HG03108 (cell line): ENCODE measurements at regions not wholly inside any gene's neighbourhood (a gene's known extent, or its start where the extent isn't known, plus 50 kb on each side); places are given as distances from the start of the nearest gene placed in this dataset.

Source experiments
- ATAC-seq: cut with Tn5 transposase; IDR thresholded peaks from one replicate; pipeline ENCODE4 v1.9.1; 2021; ENCODE audit warnings: moderate library complexity; ENCODE audit not compliant: unreplicated experiment

DNA sequence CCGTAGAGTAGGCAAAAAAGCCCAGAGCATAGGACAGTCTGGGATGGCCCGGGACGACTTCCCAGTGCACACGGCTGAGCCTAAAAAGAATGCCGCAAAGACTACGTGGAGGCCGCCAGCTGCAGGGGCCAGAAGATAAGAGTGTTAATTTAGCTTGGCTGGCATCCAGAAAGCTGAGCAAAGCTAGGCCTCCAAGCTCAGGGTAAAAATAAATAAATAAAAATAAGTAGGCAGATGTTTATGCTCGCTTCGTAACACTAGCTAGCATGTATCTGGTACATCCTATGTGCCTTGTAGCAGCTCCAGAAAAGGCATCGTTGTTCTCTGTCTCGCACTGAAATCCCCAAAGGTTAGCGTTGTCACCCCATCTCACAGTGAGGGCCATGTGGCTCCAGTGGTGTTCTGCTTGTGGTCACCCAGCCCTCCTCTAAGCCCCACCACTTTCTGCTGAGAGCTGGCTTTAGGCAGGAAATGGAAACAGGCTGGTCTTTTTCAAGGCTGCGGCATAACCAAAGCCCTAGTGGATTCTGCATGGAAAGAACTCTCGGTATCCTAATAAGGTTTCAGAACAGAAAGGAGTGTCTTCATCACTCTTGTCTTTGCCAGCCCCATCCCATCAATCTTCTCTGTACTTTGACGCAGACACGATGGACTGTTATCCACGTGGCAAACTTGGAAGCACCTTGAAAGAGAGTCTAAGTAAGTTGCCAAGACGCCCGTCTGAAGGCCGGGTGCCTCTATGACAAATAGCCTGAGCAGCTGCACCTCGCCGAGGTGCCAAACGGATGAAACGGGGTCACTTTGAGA, 58.1 kb upstream of the MEF2A start:
- ATAC-seq = peak; percentile 14

DNA sequence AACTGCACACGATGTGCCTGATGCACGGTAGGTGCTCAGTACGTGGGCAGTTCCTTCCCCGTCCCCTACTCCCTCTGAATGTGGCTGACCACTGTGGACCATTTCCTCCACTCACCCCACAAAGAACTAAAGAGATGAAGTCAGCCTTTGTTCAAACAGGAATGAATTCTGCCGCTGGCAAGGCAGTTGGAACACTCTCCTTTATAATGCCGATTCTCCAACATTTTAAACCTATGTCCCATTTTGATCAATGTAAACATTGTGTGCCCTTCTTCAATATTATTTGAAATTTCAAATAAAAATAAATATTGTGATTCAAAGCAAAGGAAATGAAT, 57.5 kb upstream of the MEF2A start:
- ATAC-seq = no peak

DNA sequence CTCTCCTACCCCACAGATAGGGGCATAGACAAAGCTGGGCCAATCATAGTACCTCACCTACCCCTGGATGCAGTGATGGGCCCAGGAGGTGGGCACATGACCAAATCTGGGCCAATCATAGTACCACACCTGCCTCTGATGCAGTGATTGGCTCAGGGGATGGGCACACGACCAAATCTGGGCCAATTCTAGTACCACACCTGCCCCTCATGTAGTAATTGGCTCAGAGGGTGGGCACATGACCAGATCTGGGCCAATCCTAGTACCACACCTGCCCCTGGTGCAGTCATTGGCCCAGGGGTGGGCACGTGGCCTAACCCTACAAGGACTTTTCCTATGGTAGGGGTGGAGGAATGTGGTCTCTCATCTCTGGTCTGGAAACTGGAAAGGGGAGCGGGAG, 56.9 kb upstream of the MEF2A start:
- ATAC-seq = peak; percentile 12

DNA sequence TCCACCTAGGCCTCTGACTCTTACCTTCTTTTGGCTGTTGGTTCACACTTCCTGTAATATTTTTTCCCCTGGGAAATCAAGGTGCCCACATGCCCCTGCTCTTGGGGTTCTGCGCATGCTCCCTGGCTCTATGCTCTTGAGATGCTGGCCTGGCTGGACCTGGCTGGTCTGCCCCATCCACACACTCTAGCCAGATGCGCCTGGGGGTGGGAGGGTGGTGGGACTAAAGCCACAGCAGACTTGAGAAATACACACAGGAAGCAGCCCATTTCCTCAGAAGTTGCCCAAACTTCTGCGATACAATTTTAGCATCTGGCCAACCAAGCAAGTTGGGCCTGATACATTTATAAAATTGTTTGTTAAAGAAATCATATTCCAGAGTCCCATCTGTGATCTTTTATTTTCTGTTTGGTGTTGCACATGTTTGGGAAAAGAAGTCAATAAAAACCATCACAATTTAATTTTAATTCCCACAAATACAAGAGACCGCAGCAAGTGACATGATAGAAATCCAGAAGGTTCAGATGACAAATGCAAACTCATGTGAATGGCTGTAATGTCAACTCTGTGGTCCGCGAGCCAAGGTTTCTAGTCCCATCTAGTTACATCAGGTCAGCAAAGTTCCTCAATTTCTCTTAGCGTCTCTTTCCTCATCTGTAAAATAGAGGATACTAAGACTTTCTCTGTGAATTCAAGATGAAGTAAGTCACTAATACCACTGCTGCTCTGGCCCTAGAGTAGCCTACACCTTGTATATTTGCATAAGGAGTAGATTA, 55.9 kb upstream of the MEF2A start:
- no peak for ATAC-seq

DNA sequence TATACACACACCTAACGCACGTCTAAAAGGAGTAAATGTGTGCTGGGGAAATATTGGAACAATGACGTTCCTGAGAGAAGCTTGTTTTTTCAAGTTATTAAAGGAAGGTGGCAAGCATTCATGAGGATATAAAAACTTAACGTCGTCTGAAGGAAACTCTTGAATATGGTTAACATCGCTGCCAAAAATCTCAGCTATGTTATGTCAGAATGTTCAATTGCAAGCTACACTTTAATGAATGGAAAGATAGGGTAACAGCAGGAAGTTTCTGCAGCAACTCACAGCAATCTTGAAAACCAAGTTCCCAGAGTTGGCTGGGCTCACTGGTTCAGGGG, 54.3 kb upstream of the MEF2A start:
- peak; percentile 25 for ATAC-seq

DNA sequence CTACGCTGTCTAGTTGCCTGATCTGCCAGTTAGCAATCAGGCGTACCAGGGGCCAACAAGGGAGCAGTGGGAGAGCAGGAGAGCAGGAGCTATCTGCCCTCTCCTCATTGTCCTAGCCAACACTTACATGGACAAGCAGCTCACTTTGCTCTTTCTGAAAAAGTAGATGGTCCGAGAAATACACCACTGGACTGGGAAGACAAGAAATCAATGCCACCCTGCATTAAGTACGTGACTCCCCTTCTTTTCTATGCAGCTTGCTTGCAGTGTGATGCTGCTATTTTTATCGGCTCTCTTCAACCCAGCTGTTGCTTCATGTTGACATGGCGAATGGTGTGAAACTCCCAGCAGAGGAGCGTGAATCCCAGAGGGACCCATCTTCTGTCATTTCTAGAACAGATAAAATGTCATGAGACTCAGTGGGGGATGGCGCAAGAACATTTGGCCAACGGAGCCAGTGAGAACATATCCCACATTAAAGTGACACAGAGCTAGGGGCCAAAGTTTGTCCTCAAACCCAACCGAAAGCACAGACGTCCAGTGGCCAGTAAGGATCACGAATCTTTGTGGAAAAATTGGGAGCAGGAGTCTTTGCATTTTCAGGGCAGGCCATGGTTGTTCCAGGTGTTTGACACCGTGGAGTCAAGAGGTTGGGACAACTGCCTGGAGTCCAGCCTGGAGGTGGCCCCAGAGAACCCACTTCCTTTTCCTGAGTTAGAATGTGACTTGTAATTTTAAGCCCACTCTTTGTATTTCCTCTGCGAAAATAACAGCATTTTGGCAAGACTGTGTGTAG, 53.7 kb upstream of the MEF2A start:
- ATAC-seq = peak; percentile 54

DNA sequence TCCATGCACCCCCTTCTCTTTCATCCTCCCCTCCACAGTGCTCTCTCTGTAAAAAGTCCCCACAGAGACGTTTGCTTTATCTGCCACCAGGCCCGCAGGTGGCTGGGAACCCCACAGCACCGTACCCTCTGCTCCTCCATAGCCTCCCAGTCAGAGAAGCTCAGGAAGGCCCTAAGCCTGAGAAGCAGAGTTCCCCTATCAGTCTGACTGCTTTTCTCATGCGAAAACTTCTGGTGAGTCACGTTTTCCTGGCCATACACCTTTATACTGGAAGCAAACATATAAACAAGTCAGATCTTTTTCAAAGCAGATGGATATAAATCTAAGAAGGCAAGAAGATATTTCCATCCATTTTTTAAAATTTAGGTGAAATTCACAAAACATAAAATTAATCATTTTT, 51.5 kb upstream of the MEF2A start:
- no peak for ATAC-seq
